SK-N-SH (cell line): ENCODE measurements at regions not wholly inside any gene's neighbourhood (a gene's known extent, or its start where the extent isn't known, plus 50 kb on each side); places are given as distances from the start of the nearest gene placed in this dataset.

Experiments used
- CTCF ChIA-PET: fragments of 300-600, 350-600 bp; formaldehyde crosslinking; extraction: SDS; loops from one replicate; lab custom pipeline; 2021; lab: Yijun Ruan, JAX
- POLR2A ChIA-PET: fragments of 350-600 bp; sonication (Branson Sonifier 250); formaldehyde crosslinking; extraction: SDS; loops from one replicate; lab custom pipeline; 2020; ENCODE audit warnings: antibody characterized with exemption, inconsistent platforms; lab: Yijun Ruan, JAX
- DNase-seq: peaks from one replicate; pipeline ENCODE4 v3.0.0; 2012
- H2AFZ ChIP-seq: fragments of 200-600 bp; sonication (generic); 2 replicates; pipeline ENCODE4 v1.8.1; 2016; ENCODE audit warnings: antibody characterized with exemption, mild to moderate bottlenecking, low read depth
- H3F3A ChIP-seq: fragments of 200-600 bp; sonication (generic); replicated peaks from 2 replicates; pipeline ENCODE3; 2016; ENCODE audit warnings: antibody characterized with exemption, mild to moderate bottlenecking; ENCODE audit not compliant: insufficient read depth
- H3K27ac ChIP-seq, 2 experiments: fragments of 200-500 bp in 1 of 2; fragments of 200-600 bp in 1 of 2; sonication (Bioruptor generic) in 1 of 2; sonication (generic), shearing (Covaris generic) in 1 of 2; 2 replicates each; pipeline versions ENCODE4 v1.5.1 to v1.6.1; 2014 to 2016; ENCODE audit warnings: low read depth in 2 of 2, inconsistent platforms in 1 of 2, low read length in 1 of 2, mild to moderate bottlenecking in 1 of 2, mixed read lengths in 1 of 2
- H3K27me3 ChIP-seq: fragments of 200-600 bp; sonication (generic), shearing (Covaris generic); 2 replicates; pipeline ENCODE4 v1.6.1; 2016; ENCODE audit warnings: mixed run types; ENCODE audit not compliant: insufficient read depth
- H3K36me3 ChIP-seq, 2 experiments: fragments of 200-500 bp in 1 of 2; fragments of 200-600 bp in 1 of 2; sonication (Bioruptor generic) in 1 of 2; sonication (generic) in 1 of 2; replicated peaks in 1 of 2; 2 replicates each; pipeline versions ENCODE3 to v1.5.1; 2014 to 2016; ENCODE audit warnings: low read length in 1 of 2, mild to moderate bottlenecking in 1 of 2; ENCODE audit not compliant: insufficient read depth in 2 of 2, control insufficient read depth in 1 of 2
- H3K4me1 ChIP-seq, 2 experiments: fragments of 200-500 bp in 1 of 2; fragments of 200-600 bp in 1 of 2; sonication (Bioruptor generic) in 1 of 2; sonication (generic), shearing (Covaris generic) in 1 of 2; 2 replicates each; pipeline versions ENCODE4 v1.5.1 to v1.6.1; 2014 to 2016; ENCODE audit warnings: low read depth in 1 of 2, low read length in 1 of 2, mixed run types in 1 of 2; ENCODE audit not compliant: insufficient read depth in 2 of 2, control insufficient read depth in 1 of 2
- H3K4me2 ChIP-seq: fragments of 200-600 bp; sonication (generic), shearing (Covaris generic); 2 replicates; pipeline ENCODE4 v1.6.1; 2017; ENCODE audit warnings: mixed run types
- H3K4me3 ChIP-seq, 2 experiments: fragments of 200-500 bp in 1 of 2; fragments of 200-600 bp in 1 of 2; sonication (Bioruptor generic) in 1 of 2; sonication (generic), shearing (Covaris generic) in 1 of 2; 2 replicates each; pipeline versions ENCODE4 v1.5.1 to v1.8.1; 2014 to 2016; ENCODE audit warnings: low read depth in 2 of 2, inconsistent platforms in 1 of 2, low read length in 1 of 2, mild to moderate bottlenecking in 1 of 2, mixed read lengths in 1 of 2, moderate library complexity in 1 of 2
- H3K79me2 ChIP-seq: fragments of 200-600 bp; sonication (generic); 2 replicates; pipeline ENCODE4 v1.8.1; 2017; ENCODE audit warnings: mild to moderate bottlenecking; ENCODE audit not compliant: insufficient read depth
- H3K9ac ChIP-seq: fragments of 200-600 bp; sonication (generic); 2 replicates; pipeline ENCODE4 v1.6.1; 2017; ENCODE audit warnings: mixed run types
- H3K9me2 ChIP-seq: fragments of 200-600 bp; sonication (generic); 2 replicates; pipeline ENCODE4 v1.6.1; 2017; ENCODE audit warnings: mixed run types
- H3K9me3 ChIP-seq: fragments of 200-600 bp; sonication (generic); 2 replicates; pipeline ENCODE4 v1.6.1; 2017; ENCODE audit warnings: mixed run types, mild to moderate bottlenecking, moderate library complexity
- H4K20me1 ChIP-seq: fragments of 200-600 bp; sonication (generic); 2 replicates; pipeline ENCODE4 v1.6.1; 2017; ENCODE audit warnings: mild to moderate bottlenecking, mixed run types; ENCODE audit not compliant: insufficient read depth
- CHD2 ChIP-seq: fragments of 150-350 bp; IDR thresholded peaks from 2 replicates; pipeline ENCODE4 v1.6.1; 2018; ENCODE audit warnings: low read length; ENCODE audit not compliant: partially characterized antibody
- EP300 ChIP-seq, 2 experiments: IDR thresholded peaks; 2 replicates each; pipeline versions ENCODE4 v1.4.0 to v1.6.1; 2012; ENCODE audit warnings: borderline replicate concordance in 1 of 2, low read depth in 1 of 2, low read length in 1 of 2
- FOXM1 ChIP-seq: IDR thresholded peaks from 2 replicates; pipeline ENCODE4 v1.4.0; 2012; ENCODE audit warnings: low read depth, mild to moderate bottlenecking
- GABPA ChIP-seq: IDR thresholded peaks from 2 replicates; pipeline ENCODE4 v1.4.0; 2012; ENCODE audit warnings: low read depth, mild to moderate bottlenecking
- POLR2AphosphoS5 ChIP-seq: IDR thresholded peaks from 2 replicates; pipeline ENCODE4 v1.6.1; 2012; ENCODE audit warnings: low read depth, low read length
- RAD21 ChIP-seq: IDR thresholded peaks from 2 replicates; pipeline ENCODE4 v1.6.1; 2012; ENCODE audit warnings: mild to moderate bottlenecking, low read length
- RXRA ChIP-seq: IDR thresholded peaks from 2 replicates; pipeline ENCODE4 v1.4.0; 2012; ENCODE audit warnings: low read depth, mild to moderate bottlenecking, borderline replicate concordance
- SIN3A ChIP-seq: IDR thresholded peaks from 2 replicates; pipeline ENCODE4 v1.6.1; 2012; ENCODE audit warnings: low read depth, mild to moderate bottlenecking, low read length, moderate library complexity, borderline replicate concordance
- USF2 ChIP-seq: fragments of 150-350 bp; IDR thresholded peaks from 2 replicates; pipeline ENCODE4 v1.6.1; 2017; ENCODE audit warnings: antibody characterized with exemption, low read length, low read depth, borderline replicate concordance
- WGBS: methylation state at CpG from one replicate; pipeline ENCODE4 v1.1.6; 2017; ENCODE audit warnings: low lambda C conversion rate; 5-methylcytosine and 5-hydroxymethylcytosine counted together
- TF ChIP-seq, protein P1 (sequence below): IDR thresholded peaks from 2 replicates; pipeline ENCODE4 v1.4.0; 2012; ENCODE audit warnings: low read depth
- TF ChIP-seq, protein P2 (sequence below): IDR thresholded peaks from 2 replicates; pipeline ENCODE4 v1.4.0; 2012; ENCODE audit warnings: low read depth, borderline replicate concordance
- TF ChIP-seq, protein P3 (sequence below): IDR thresholded peaks from 2 replicates; pipeline ENCODE4; 2012

- TF ChIP-seq, protein P1, sequence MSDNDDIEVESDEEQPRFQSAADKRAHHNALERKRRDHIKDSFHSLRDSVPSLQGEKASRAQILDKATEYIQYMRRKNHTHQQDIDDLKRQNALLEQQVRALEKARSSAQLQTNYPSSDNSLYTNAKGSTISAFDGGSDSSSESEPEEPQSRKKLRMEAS: no peak
- no peak for TF ChIP-seq CHD2
- TF ChIP-seq RAD21: no peak
- TF ChIP-seq, protein P2, sequence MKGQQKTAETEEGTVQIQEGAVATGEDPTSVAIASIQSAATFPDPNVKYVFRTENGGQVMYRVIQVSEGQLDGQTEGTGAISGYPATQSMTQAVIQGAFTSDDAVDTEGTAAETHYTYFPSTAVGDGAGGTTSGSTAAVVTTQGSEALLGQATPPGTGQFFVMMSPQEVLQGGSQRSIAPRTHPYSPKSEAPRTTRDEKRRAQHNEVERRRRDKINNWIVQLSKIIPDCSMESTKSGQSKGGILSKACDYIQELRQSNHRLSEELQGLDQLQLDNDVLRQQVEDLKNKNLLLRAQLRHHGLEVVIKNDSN: no peak
- no peak for TF ChIP-seq RXRA
- no peak for TF ChIP-seq GABPA
- TF ChIP-seq, protein P3, sequence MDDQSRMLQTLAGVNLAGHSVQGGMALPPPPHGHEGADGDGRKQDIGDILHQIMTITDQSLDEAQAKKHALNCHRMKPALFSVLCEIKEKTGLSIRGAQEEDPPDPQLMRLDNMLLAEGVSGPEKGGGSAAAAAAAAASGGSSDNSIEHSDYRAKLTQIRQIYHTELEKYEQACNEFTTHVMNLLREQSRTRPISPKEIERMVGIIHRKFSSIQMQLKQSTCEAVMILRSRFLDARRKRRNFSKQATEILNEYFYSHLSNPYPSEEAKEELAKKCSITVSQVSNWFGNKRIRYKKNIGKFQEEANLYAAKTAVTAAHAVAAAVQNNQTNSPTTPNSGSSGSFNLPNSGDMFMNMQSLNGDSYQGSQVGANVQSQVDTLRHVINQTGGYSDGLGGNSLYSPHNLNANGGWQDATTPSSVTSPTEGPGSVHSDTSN: no peak
- TF ChIP-seq, all 33 proteins: peak for 0
Measured at GRCh38 chr11:37371346-37371970, 773.4 kb upstream of the RAG2 start (continued).

DNA sequence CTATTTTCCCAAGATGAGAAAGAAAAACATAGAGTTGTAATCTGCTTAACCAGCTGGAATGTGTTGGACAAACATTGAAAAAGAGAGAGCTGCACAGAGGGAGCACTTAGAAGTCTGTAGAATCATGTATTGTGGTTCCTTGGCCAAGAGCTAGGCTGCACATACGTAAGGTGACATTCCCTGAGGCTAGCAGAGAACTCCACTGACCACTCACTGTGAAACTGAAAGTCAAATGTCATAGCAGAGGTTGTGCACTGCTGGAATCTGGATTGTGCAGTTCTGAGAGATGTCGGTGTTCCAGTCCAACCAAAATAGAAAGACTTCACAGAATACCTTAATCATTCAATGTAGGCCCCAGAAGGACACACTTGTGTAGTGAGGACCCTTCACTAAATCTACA lies 772.8 kb upstream of the RAG2 start:
- no peak overlapping the region for H3K4me2 ChIP-seq
- POLR2A ChIA-PET: no interaction called here
- H3K4me3 ChIP-seq: no peak overlapping the region
- H4K20me1 ChIP-seq: no peaks in the 10 kb centered on the region
- H3K9me2 ChIP-seq: no peaks in the 10 kb centered on the region
- H3K79me2 ChIP-seq: no peaks in the 10 kb centered on the region
- H3K36me3 ChIP-seq: no peaks in the 10 kb centered on the region
- no peaks in the 10 kb centered on the region for H3K4me1 ChIP-seq
- CTCF ChIA-PET: no interaction called here
- H3K27ac ChIP-seq: no peak overlapping the region
- no peaks in the 10 kb centered on the region for H3K9me3 ChIP-seq
- H3K9ac ChIP-seq: no peak overlapping the region
- no peaks in the 10 kb centered on the region for H3F3A ChIP-seq
- DNase-seq: no peak
- WGBS: 17% methylated on average over 2 of the region's 2 CpGs
- TF ChIP-seq FOXM1: no peak
- no peak for TF ChIP-seq USF2
- TF ChIP-seq EP300 (IDR thresholded peaks at IDR 0.05; ENCODE audit: borderline replicate concordance in 1 of 2, low read depth in 1 of 2, low read length in 1 of 2): no peak
- no peak for TF ChIP-seq POLR2AphosphoS5
- TF ChIP-seq, protein P2: no peak
- TF ChIP-seq SIN3A: no peak
- TF ChIP-seq RXRA: no peak
- no peaks in the 10 kb centered on the region for H3K27me3 ChIP-seq
- H2AFZ ChIP-seq: no peak overlapping the region
